H9 (cell line): ENCODE measurements at regions not wholly inside any gene's neighbourhood (a gene's known extent, or its start where the extent isn't known, plus 50 kb on each side); places are given as distances from the start of the nearest gene placed in this dataset.

Source experiments
- DNase-seq: peaks from one replicate; pipeline ENCODE4 v3.0.0-alpha.2; 2017
- H2AFZ ChIP-seq: one replicate; pipeline ENCODE4 v1.6.1; 2013; ENCODE audit warnings: mild to moderate bottlenecking, low read length, control low read depth, moderate library complexity
- H2AK5ac ChIP-seq: 2 replicates; pipeline ENCODE4 v1.6.1; 2013; ENCODE audit warnings: low read length, control low read depth, mixed read lengths; ENCODE audit not compliant: insufficient read length
- H2BK120ac ChIP-seq: one replicate; pipeline ENCODE4 v1.6.1; 2013; ENCODE audit warnings: low read depth, mild to moderate bottlenecking, low read length, control low read depth, inconsistent platforms; ENCODE audit not compliant: poor library complexity, severe bottlenecking
- H2BK12ac ChIP-seq: 2 replicates; pipeline ENCODE4 v1.6.1; 2013; ENCODE audit warnings: low read length, control low read depth, mixed read lengths, low read depth; ENCODE audit not compliant: insufficient read length
- H2BK15ac ChIP-seq: 2 replicates; pipeline ENCODE4 v1.6.1; 2013; ENCODE audit warnings: low read depth, low read length, control low read depth
- H2BK20ac ChIP-seq: one replicate; pipeline ENCODE4 v1.6.1; 2013; ENCODE audit warnings: low read depth, mild to moderate bottlenecking, low read length, control low read depth, inconsistent platforms; ENCODE audit not compliant: poor library complexity, severe bottlenecking
- H2BK5ac ChIP-seq: 2 replicates; pipeline ENCODE4 v1.6.1; 2013; ENCODE audit warnings: low read length, control low read depth, mixed read lengths; ENCODE audit not compliant: insufficient read length
- H3K14ac ChIP-seq: 2 replicates; pipeline ENCODE4 v1.6.1; 2013; ENCODE audit warnings: low read length, control low read depth; ENCODE audit not compliant: insufficient read depth
- H3K18ac ChIP-seq: 2 replicates; pipeline ENCODE4 v1.6.1; 2013; ENCODE audit warnings: low read depth, mild to moderate bottlenecking, mixed read lengths, low read length, control low read depth; ENCODE audit not compliant: insufficient read length
- H3K23ac ChIP-seq: 2 replicates; pipeline ENCODE4 v1.6.1; 2013; ENCODE audit warnings: low read length, control low read depth, mixed read lengths, low read depth; ENCODE audit not compliant: insufficient read length
- H3K23me2 ChIP-seq: 2 replicates; pipeline ENCODE4 v1.6.1; 2013; ENCODE audit warnings: low read depth, mild to moderate bottlenecking, mixed read lengths, low read length, control low read depth; ENCODE audit not compliant: insufficient read length, poor library complexity, severe bottlenecking
- H3K27ac ChIP-seq: 2 replicates; pipeline ENCODE4 v1.5.1; 2013; ENCODE audit warnings: low read length, control low read depth, mixed read lengths, low read depth; ENCODE audit not compliant: insufficient read length
- H3K27me3 ChIP-seq: 2 replicates; pipeline ENCODE4 v1.6.1; 2013; ENCODE audit warnings: low read length, control low read depth, inconsistent platforms; ENCODE audit not compliant: insufficient read depth
- H3K4ac ChIP-seq: 2 replicates; pipeline ENCODE4 v1.6.1; 2013; ENCODE audit warnings: low read depth, mild to moderate bottlenecking, control low read depth, inconsistent platforms, low read length, moderate library complexity
- H3K4me1 ChIP-seq: 2 replicates; pipeline ENCODE4 v1.6.1; 2013; ENCODE audit warnings: low read length, control low read depth, inconsistent platforms; ENCODE audit not compliant: insufficient read depth
- H3K4me2 ChIP-seq: 2 replicates; pipeline ENCODE4 v1.6.1; 2013; ENCODE audit warnings: low read length, control low read depth, mixed read lengths; ENCODE audit not compliant: insufficient read length, insufficient read depth
- H3K56ac ChIP-seq: 2 replicates; pipeline ENCODE4 v1.6.1; 2013; ENCODE audit warnings: low read depth, mild to moderate bottlenecking, mixed read lengths, low read length, control low read depth; ENCODE audit not compliant: insufficient read length
- H3K79me1 ChIP-seq: 2 replicates; pipeline ENCODE4 v1.6.1; 2013; ENCODE audit warnings: low read depth, mild to moderate bottlenecking, moderate library complexity, low read length, control low read depth, inconsistent platforms; ENCODE audit not compliant: insufficient read depth, poor library complexity, severe bottlenecking
- H3K79me2 ChIP-seq: 2 replicates; pipeline ENCODE4 v1.6.1; 2013; ENCODE audit warnings: low read length, control low read depth, inconsistent platforms; ENCODE audit not compliant: insufficient read depth
- H3K9ac ChIP-seq: 2 replicates; pipeline ENCODE4 v1.6.1; 2013; ENCODE audit warnings: low read length, control low read depth, mixed read lengths; ENCODE audit not compliant: insufficient read length; ENCODE audit errors: extremely low read depth
- H3K9me3 ChIP-seq: one replicate; pipeline ENCODE4 v1.6.1; 2013; ENCODE audit warnings: low read depth, low read length, inconsistent platforms; ENCODE audit not compliant: control insufficient read depth
- H3T11ph ChIP-seq: one replicate; pipeline ENCODE4 v1.6.1; 2013; ENCODE audit warnings: mild to moderate bottlenecking, low read length, control low read depth, inconsistent platforms
- H4K20me1 ChIP-seq: one replicate; pipeline ENCODE4 v1.6.1; 2013; ENCODE audit not compliant: control insufficient read depth, insufficient read length, insufficient read depth
- H4K5ac ChIP-seq: 2 replicates; pipeline ENCODE4 v1.6.1; 2013; ENCODE audit warnings: low read depth, mild to moderate bottlenecking, mixed read lengths, low read length, control low read depth; ENCODE audit not compliant: insufficient read length
- H4K8ac ChIP-seq: replicated peaks from 2 replicates; pipeline ENCODE4 v1.6.1; 2013; ENCODE audit warnings: low read length, control low read depth, mixed read lengths, low read depth; ENCODE audit not compliant: insufficient read length
- H4K91ac ChIP-seq: 2 replicates; pipeline ENCODE4 v1.6.1; 2013; ENCODE audit warnings: low read depth, mild to moderate bottlenecking, moderate library complexity, mixed read lengths, low read length, control low read depth; ENCODE audit not compliant: insufficient read length
- H3K27ac Mint-ChIP-seq, 3 experiments: 2 replicates in 2 of 3; 3 replicates in 1 of 3; pipeline ENCODE4 v1.8.0; 2020 to 2021; ENCODE audit warnings: mixed read lengths in 3 of 3, mild to moderate bottlenecking in 1 of 3, moderate library complexity in 1 of 3
- H3K27me3 Mint-ChIP-seq: 2 replicates; pipeline ENCODE4 v1.8.0; 2021; ENCODE audit warnings: low read depth, mild to moderate bottlenecking, moderate library complexity, mixed read lengths
- H3K36me3 Mint-ChIP-seq, 3 experiments: 2 replicates in 2 of 3; 3 replicates in 1 of 3; pipeline ENCODE4 v1.8.0; 2020 to 2021; ENCODE audit warnings: low read depth in 3 of 3, mixed read lengths in 3 of 3; ENCODE audit not compliant: insufficient read depth in 1 of 3
- H3K4me1 Mint-ChIP-seq, 2 experiments: 2 replicates each; pipeline ENCODE4 v1.8.0; 2020; ENCODE audit warnings: mixed read lengths in 2 of 2
- H3K4me3 Mint-ChIP-seq, 2 experiments: 2 replicates in 1 of 2; 3 replicates in 1 of 2; pipeline ENCODE4 v1.8.0; 2020 to 2021; ENCODE audit warnings: mild to moderate bottlenecking in 2 of 2, mixed read lengths in 2 of 2, moderate library complexity in 1 of 2
- H3K9me3 Mint-ChIP-seq, 2 experiments: 2 replicates in 1 of 2; 3 replicates in 1 of 2; pipeline ENCODE4 v1.8.0; 2020; ENCODE audit warnings: mild to moderate bottlenecking in 2 of 2, mixed read lengths in 2 of 2, moderate library complexity in 1 of 2
- CTCF ChIP-seq: fragments of 200-600 bp; sonication (generic); conservative IDR thresholded peaks from 3 replicates; pipeline ENCODE4 v1.8.0; 2021; ENCODE audit warnings: antibody characterized with exemption, mild to moderate bottlenecking
- WGBS: extraction: QIAGEN DNeasy Blood & Tissue Kit; methylation state at CpG from one replicate; pipeline ENCODE4 v1.1.7; 2013; ENCODE audit warnings: missing lambda C conversion rate, low lambda C conversion rate, mixed read lengths; ENCODE audit not compliant: insufficient read length; ENCODE audit errors: extremely low coverage; 5-methylcytosine and 5-hydroxymethylcytosine counted together

- Mint-ChIP-seq H3K27me3 (peaks cover 6% of the 10 kb centered on the region), H3K36me3 (no peaks in the 10 kb centered on the region; a peak in 1 of 7 replicates), H3K4me3 (no peak overlapping the region), H3K9me3 (no peaks in the 10 kb centered on the region; a peak in 1 of 5 replicates), H3K4me1 (peaks cover 44 to 45% of the 10 kb centered on the region in 2 experiments), H3K27ac (no peak overlapping the region)
- Histone ChIP-seq H2AFZ (no peak overlapping the region), H3K18ac (no peak overlapping the region), H3K79me1 (no peaks in the 10 kb centered on the region), H2BK12ac (no peak overlapping the region), H2BK5ac (no peak overlapping the region), H3T11ph (no peak overlapping the region), H3K56ac (no peak overlapping the region), H4K91ac (no peak overlapping the region), H3K23ac (no peak overlapping the region), H4K20me1 (no peaks in the 10 kb centered on the region), H2BK15ac (no peak overlapping the region), H2AK5ac (no peak overlapping the region), H4K8ac (no peak overlapping the region), H3K4me1 (peaks cover 13% of the 10 kb centered on the region), H3K4me2 (no peak overlapping the region), H3K4ac (no peak overlapping the region), H3K79me2 (no peaks in the 10 kb centered on the region), H3K23me2 (no peaks in the 10 kb centered on the region), H2BK120ac (no peak overlapping the region), H3K27me3 (no peaks in the 10 kb centered on the region), H3K9me3 (no peaks in the 10 kb centered on the region), H3K14ac (no peak overlapping the region), H4K5ac (no peak overlapping the region), H2BK20ac (no peak overlapping the region), H3K9ac (no peak overlapping the region), H3K27ac (no peak overlapping the region)
- DNase-seq = no peak
- TF ChIP-seq CTCF = no peak
- WGBS = no CpG with 5 or more reads among the region's 7 CpGs
Measured at GRCh38 chr16:79302731-79303130, 297.8 kb downstream of the MAF start.
